B cell (primary cell): ENCODE measurements at regions not wholly inside any gene's neighbourhood (a gene's known extent, or its start where the extent isn't known, plus 50 kb on each side); places are given as distances from the start of the nearest gene placed in this dataset.

Source experiments
- EZH2 ChIP-seq: IDR thresholded peaks from 2 replicates; pipeline ENCODE4 v1.6.1; 2012; ENCODE audit warnings: borderline replicate concordance, low read depth, mild to moderate bottlenecking, moderate library complexity, low read length; ENCODE audit not compliant: insufficient read depth, poor library complexity, severe bottlenecking
- TF ChIP-seq, protein P1 (sequence below): fragments of 200-600 bp; IDR thresholded peaks from one replicate; pipeline ENCODE4 v1.8.0; 2022; ENCODE audit warnings: antibody characterized with exemption, mild to moderate bottlenecking

DNA sequence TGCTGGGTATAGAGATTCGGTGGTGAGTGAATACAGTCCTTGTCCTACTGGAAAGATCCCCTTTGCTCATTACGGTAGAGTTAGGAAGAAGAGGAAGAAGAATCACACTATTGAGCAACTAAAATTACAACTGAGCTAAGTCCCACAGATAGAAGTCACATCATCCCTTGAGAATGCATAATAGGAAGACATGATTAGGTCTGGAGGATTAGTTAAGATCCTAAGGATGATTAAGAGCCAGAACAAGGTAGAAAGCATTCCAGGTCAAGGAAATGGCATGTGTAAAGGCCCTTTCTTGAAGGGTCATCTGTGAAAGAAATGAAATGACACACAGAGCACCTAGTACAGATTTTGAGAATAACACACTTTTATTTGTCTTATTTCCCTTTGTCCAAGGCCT, 503.5 kb downstream of the HAPSTR1 start:
- TF ChIP-seq, protein P1, sequence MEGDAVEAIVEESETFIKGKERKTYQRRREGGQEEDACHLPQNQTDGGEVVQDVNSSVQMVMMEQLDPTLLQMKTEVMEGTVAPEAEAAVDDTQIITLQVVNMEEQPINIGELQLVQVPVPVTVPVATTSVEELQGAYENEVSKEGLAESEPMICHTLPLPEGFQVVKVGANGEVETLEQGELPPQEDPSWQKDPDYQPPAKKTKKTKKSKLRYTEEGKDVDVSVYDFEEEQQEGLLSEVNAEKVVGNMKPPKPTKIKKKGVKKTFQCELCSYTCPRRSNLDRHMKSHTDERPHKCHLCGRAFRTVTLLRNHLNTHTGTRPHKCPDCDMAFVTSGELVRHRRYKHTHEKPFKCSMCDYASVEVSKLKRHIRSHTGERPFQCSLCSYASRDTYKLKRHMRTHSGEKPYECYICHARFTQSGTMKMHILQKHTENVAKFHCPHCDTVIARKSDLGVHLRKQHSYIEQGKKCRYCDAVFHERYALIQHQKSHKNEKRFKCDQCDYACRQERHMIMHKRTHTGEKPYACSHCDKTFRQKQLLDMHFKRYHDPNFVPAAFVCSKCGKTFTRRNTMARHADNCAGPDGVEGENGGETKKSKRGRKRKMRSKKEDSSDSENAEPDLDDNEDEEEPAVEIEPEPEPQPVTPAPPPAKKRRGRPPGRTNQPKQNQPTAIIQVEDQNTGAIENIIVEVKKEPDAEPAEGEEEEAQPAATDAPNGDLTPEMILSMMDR, result no peak
- TF ChIP-seq EZH2, result no peak
